Breast epithelium (tissue), 4 donors: ENCODE measurements at regions not wholly inside any gene's neighbourhood (a gene's known extent, or its start where the extent isn't known, plus 50 kb on each side); places are given as distances from the start of the nearest gene placed in this dataset.

Experiments
- DNase-seq, 2 donors: peaks; one replicate each; pipeline ENCODE4 v3.0.0-alpha.2; 2019; ENCODE audit warnings: low spot score in 2 of 2
- H3K27ac ChIP-seq, 2 donors: fragments of 200-600 bp; sonication (generic) in 1 of 2; one replicate each; pipeline ENCODE4 v1.5.1; 2016 to 2019; ENCODE audit warnings: mild to moderate bottlenecking in 1 of 2
- H3K27me3 ChIP-seq, 2 donors: fragments of 200-600 bp; sonication (generic) in 1 of 2; one replicate each; pipeline versions ENCODE4 v1.5.1 to v1.6.0; 2017 to 2019; ENCODE audit warnings: control low read depth in 1 of 2, mild to moderate bottlenecking in 1 of 2
- H3K36me3 ChIP-seq: fragments of 200-600 bp; one replicate; pipeline ENCODE4 v1.5.1; 2019
- H3K4me1 ChIP-seq, 2 donors: fragments of 200-600 bp; sonication (generic); one replicate each; pipeline ENCODE4 v1.5.1; 2016 to 2019; ENCODE audit warnings: control low read depth in 1 of 2
- H3K4me3 ChIP-seq, 3 donors: fragments of 200-600 bp; sonication (generic); 1 replicate in 2 of 3; 2 replicates in 1 of 3; pipeline ENCODE4 v1.5.1; 2016 to 2019; ENCODE audit warnings: mild to moderate bottlenecking in 3 of 3, moderate library complexity in 2 of 3
- H3K9me3 ChIP-seq, 2 donors: fragments of 200-600 bp; sonication (generic) in 1 of 2; one replicate each; pipeline ENCODE4 v1.5.1; 2016 to 2019; ENCODE audit warnings: control low read depth in 1 of 2
- CTCF ChIP-seq, 3 donors: fragments of 450-650 bp; IDR thresholded peaks; one replicate each; pipeline ENCODE4 v1.5.1; 2016 to 2017; ENCODE audit warnings: antibody characterized with exemption in 3 of 3, mild to moderate bottlenecking in 3 of 3, moderate library complexity in 3 of 3
- POLR2A ChIP-seq: fragments of 450-650 bp; IDR thresholded peaks from one replicate; pipeline ENCODE4 v1.6.1; 2016; ENCODE audit warnings: antibody characterized with exemption, mild to moderate bottlenecking, moderate library complexity
- POLR2AphosphoS5 ChIP-seq, 3 donors: sonication (generic); formaldehyde crosslinking; IDR thresholded peaks; one replicate each; pipeline ENCODE4 v1.6.1; 2017; ENCODE audit warnings: antibody characterized with exemption in 3 of 3
- intact Hi-C: fragments of 100-400 bp; cut with DNase I; formaldehyde crosslinking; loops from one replicate; pipeline ENCODE4 v1.15.1; 2023; ENCODE audit warnings: low total_unique reads

- no peak for DNase-seq
- TF ChIP-seq POLR2AphosphoS5 (IDR thresholded peaks at IDR 0.05): no peak
- no peak for TF ChIP-seq CTCF (IDR thresholded peaks at IDR 0.05)
- no peak for TF ChIP-seq POLR2A
Measured at GRCh38 chr2:122186761-122187222, 431.3 kb downstream of the TSN start.

GRCh38 chr2:122191331-122191730 lies 435.9 kb downstream of the TSN start:
- intact Hi-C loops: loop anchor here (10.0 kb wide), 1 partner anchor 1443 kb away; no protein-coding TSS in a partner anchor
- TF ChIP-seq POLR2A: no peak
- no peaks in the 10 kb centered on the region for H3K36me3 ChIP-seq

More at GRCh38 chr2:122186761-122187222, 431.3 kb downstream of the TSN start:
- no peak overlapping the region for H3K27ac ChIP-seq
- no peaks in the 10 kb centered on the region for H3K36me3 ChIP-seq
- intact Hi-C loops: loop anchor here (5.0 kb wide), 1 partner anchor 1361 kb away; no protein-coding TSS in a partner anchor
- no peaks in the 10 kb centered on the region for H3K4me1 ChIP-seq
- no peaks in the 10 kb centered on the region for H3K9me3 ChIP-seq
- no peaks in the 10 kb centered on the region for H3K27me3 ChIP-seq
- no peak overlapping the region for H3K4me3 ChIP-seq

GRCh38 chr2:122193622-122194021 lies 438.2 kb downstream of the TSN start:
- H3K27ac ChIP-seq: no peak overlapping the region
- DNase-seq: no peak
- no peaks in the 10 kb centered on the region for H3K36me3 ChIP-seq
- intact Hi-C loops: loop anchor here (10.0 kb wide), 1 partner anchor 1441 kb away; no protein-coding TSS in a partner anchor
- no peak overlapping the region for H3K4me3 ChIP-seq
- H3K27me3 ChIP-seq: no peaks in the 10 kb centered on the region
- no peak for TF ChIP-seq POLR2AphosphoS5 (IDR thresholded peaks at IDR 0.05)
- no peaks in the 10 kb centered on the region for H3K9me3 ChIP-seq
- H3K4me1 ChIP-seq: no peaks in the 10 kb centered on the region

More at GRCh38 chr2:122191331-122191730, 435.9 kb downstream of the TSN start:
- H3K27me3 ChIP-seq: no peaks in the 10 kb centered on the region
- H3K4me3 ChIP-seq: no peak overlapping the region
- no peaks in the 10 kb centered on the region for H3K9me3 ChIP-seq
- H3K4me1 ChIP-seq: no peaks in the 10 kb centered on the region
- DNase-seq: no peak
- H3K27ac ChIP-seq: no peak overlapping the region

DNA sequence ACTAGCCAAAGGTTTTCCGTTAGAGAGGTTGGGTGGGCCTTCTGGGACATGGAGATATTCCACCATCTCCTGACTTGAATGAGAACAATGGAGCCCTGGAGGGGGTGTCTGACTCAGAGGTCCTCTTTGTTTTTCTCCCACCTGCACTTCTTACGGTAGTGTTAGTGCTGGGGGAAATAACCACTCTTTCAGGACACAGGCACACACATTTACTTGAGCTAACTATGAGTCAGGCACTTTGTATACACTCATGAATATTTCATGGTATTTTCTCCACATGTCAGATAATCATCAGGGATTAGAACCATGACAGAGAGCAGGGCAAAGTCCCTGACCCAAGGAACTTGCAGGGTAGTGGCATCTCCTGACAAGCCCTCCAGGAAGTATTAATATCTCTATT lies 439.1 kb downstream of the TSN start:
- H3K4me1 ChIP-seq: no peaks in the 10 kb centered on the region
- H3K27ac ChIP-seq: no peak overlapping the region
- H3K9me3 ChIP-seq: no peaks in the 10 kb centered on the region
- no peaks in the 10 kb centered on the region for H3K27me3 ChIP-seq
- no peak overlapping the region for H3K4me3 ChIP-seq
- DNase-seq: no peak
- no peaks in the 10 kb centered on the region for H3K36me3 ChIP-seq
- TF ChIP-seq POLR2A: no peak
- no peak for TF ChIP-seq POLR2AphosphoS5 (IDR thresholded peaks at IDR 0.05)
- no peak for TF ChIP-seq CTCF (IDR thresholded peaks at IDR 0.05)
- intact Hi-C loops: loop anchor here (10.0 kb wide), 1 partner anchor 1440 kb away; no protein-coding TSS in a partner anchor

- Histone ChIP-seq H3K27me3 (no peaks in the 10 kb centered on the region), H3K36me3 (no peaks in the 10 kb centered on the region), H3K4me3 (no peak overlapping the region), H3K9me3 (no peaks in the 10 kb centered on the region), H3K4me1 (no peaks in the 10 kb centered on the region), H3K27ac (no peak overlapping the region)
- no peak for DNase-seq
- TF ChIP-seq POLR2AphosphoS5 (IDR thresholded peaks at IDR 0.05): no peak
- no peak for TF ChIP-seq POLR2A
- TF ChIP-seq CTCF (IDR thresholded peaks at IDR 0.05): no peak
- intact Hi-C loops: no loop called here
Measured at GRCh38 chr2:122203523-122203922, 448.1 kb downstream of the TSN start.

- H3K27me3 ChIP-seq: no peaks in the 10 kb centered on the region
- intact Hi-C loops: no loop called here
- no peaks in the 10 kb centered on the region for H3K4me1 ChIP-seq
- TF ChIP-seq POLR2AphosphoS5 (IDR thresholded peaks at IDR 0.05): no peak
- no peak for TF ChIP-seq POLR2A
- no peak for TF ChIP-seq CTCF (IDR thresholded peaks at IDR 0.05)
- no peak for DNase-seq
- no peak overlapping the region for H3K27ac ChIP-seq
- H3K9me3 ChIP-seq: no peaks in the 10 kb centered on the region
- H3K4me3 ChIP-seq: no peak overlapping the region
- H3K36me3 ChIP-seq: no peaks in the 10 kb centered on the region
Measured at GRCh38 chr2:122205641-122206040, 450.2 kb downstream of the TSN start.
